ENCODE measurements at regions not wholly inside any gene's neighbourhood (a gene's known extent, or its start where the extent isn't known, plus 50 kb on each side); places are given as distances from the start of the nearest gene placed in this dataset.
"Not testable (repeated sequence)": the region's sequence is repeated elsewhere in the genome, so short reads cannot be mapped to it uniquely, and the experiment has no call there.

GRCh38 chr7:131674131-131674530 is 117.7 kb upstream of the PODXL start:
- DNase-seq (ENCODE audit: low read depth) = no peak
- H3K4me3 ChIP-seq (ENCODE audit: low read length) = no peak overlapping the region
- TF ChIP-seq CTCF (conservative IDR thresholded peaks at IDR 0.05; ENCODE audit: low read depth, low read length) = no peak

DNA sequence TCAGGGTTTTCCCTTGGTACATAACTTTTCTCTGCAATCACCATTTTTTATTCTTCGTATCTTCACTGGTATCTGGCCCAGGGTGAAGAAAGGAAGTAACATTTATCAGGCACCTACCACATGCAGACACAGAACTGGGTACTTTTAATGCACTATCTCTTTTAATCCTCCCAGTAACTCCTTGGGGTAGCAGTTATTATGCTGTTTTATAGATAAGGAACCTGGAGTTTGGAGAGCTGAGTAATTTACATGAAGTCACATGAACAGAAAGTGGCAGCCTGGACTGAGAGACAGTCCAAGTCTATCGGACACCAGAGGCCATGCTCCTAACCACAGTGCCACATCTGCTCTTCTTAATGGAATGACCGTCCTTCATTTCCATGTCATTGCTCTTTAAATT is 117.1 kb upstream of the PODXL start:
- H3K4me3 ChIP-seq (ENCODE audit: low read length) = no peak overlapping the region
- no peak for DNase-seq (ENCODE audit: low read depth)
- TF ChIP-seq CTCF (conservative IDR thresholded peaks at IDR 0.05; ENCODE audit: low read depth, low read length) = no peak

DNA sequence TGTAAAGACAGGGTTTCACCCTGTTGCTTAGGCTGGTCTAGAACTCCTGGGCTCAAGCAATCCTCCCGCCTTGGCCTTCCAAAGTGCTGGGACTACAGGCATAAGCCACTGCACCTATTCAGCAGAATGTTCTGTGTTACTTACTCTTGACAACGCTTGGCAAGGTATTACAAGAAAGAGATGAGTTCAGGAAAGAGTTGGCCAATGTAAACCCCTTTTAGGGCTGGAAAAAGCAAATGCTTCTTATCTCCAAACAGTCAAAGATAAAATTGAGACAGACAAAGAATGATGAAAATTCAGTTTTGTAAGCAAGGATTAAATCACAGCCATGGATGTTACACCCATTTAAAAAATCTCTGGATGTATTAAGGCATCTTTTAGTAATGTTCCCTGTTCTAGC is 114.0 kb upstream of the PODXL start:
- no peak for TF ChIP-seq CTCF (conservative IDR thresholded peaks at IDR 0.05; ENCODE audit: low read depth, low read length)
- no peak for DNase-seq (ENCODE audit: low read depth)
- no peak overlapping the region for H3K4me3 ChIP-seq (ENCODE audit: low read length)

GRCh38 chr7:131667699-131668098 is 111.3 kb upstream of the PODXL start:
- no peak for DNase-seq (ENCODE audit: low read depth)
- H3K4me3 ChIP-seq (ENCODE audit: low read length) = no peak overlapping the region
- TF ChIP-seq CTCF (conservative IDR thresholded peaks at IDR 0.05; ENCODE audit: low read depth, low read length) = no peak

GRCh38 chr7:131665021-131665420 is 108.6 kb upstream of the PODXL start:
- no peak overlapping the region for H3K4me3 ChIP-seq (ENCODE audit: low read length)
- TF ChIP-seq CTCF (conservative IDR thresholded peaks at IDR 0.05; ENCODE audit: low read depth, low read length) = no peak
- no peak for DNase-seq (ENCODE audit: low read depth)

GRCh38 chr7:131664570-131664969 is 108.1 kb upstream of the PODXL start:
- no peak for DNase-seq (ENCODE audit: low read depth)
- TF ChIP-seq CTCF (conservative IDR thresholded peaks at IDR 0.05; ENCODE audit: low read depth, low read length) = no peak
- no peak overlapping the region for H3K4me3 ChIP-seq (ENCODE audit: low read length)

DNA sequence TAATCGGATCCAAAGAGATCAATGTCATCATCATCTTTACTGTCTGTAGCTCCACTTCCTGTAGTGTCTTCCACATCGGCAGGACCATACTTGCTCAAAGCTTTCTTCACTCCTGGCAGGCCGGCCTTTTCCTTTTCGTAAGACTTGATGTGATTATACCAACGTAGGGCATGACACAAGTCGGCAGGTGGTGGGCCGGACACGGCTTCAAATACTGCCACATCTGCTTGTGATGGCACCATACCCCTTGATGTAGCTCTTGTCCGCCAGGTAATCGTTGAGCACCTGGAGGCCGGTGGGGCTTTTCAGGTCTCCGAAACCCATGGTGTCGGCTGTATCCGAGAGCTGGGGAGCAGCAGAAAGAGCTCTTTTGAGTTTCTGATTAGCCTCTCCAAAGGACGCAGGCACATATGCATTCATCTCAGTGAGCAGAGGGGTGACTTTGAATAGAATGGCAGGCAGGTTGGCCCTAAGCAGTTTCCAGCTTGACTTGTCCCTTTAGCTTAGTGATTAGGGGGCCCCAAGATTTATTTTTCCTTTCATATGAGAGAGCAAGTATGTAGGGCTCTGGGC is 106.0 kb upstream of the PODXL start:
- not testable (repeated sequence) for DNase-seq (ENCODE audit: low read depth)

DNA sequence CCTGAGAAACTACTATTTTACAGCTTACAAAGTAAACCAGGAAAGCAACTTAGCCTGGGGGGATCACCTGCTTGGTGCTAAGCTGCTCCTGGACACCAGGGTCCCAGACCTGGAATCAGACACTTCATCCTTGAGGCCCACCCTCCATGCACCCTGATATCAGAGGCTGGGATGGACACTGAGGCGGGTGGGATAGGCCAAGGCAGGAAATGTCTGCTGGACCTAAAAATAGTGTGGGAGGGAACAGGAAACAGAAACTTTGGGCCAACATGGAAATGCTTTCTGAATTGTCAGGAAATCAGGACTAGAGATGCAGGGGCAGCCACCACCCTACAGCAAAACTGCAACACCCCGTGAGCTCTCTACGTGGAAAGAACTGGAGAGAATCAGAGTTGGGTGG is 101.5 kb upstream of the PODXL start:
- no peak overlapping the region for H3K4me3 ChIP-seq (ENCODE audit: low read length)
- DNase-seq (ENCODE audit: low read depth) = no peak
- no peak for TF ChIP-seq CTCF (conservative IDR thresholded peaks at IDR 0.05; ENCODE audit: low read depth, low read length)

More for the DNA sequence above, 106.0 kb upstream of the PODXL start:
- not testable (repeated sequence) for H3K4me3 ChIP-seq (ENCODE audit: low read length)

All from retinal pigment epithelial cell (primary cell).